ENCODE measurements at regions not wholly inside any gene's neighbourhood (a gene's known extent, or its start where the extent isn't known, plus 50 kb on each side); places are given as distances from the start of the nearest gene placed in this dataset.
"Not testable (repeated sequence)": the region's sequence is repeated elsewhere in the genome, so short reads cannot be mapped to it uniquely, and the experiment has no call there.

GRCh38 chr3:5376761-5377160 is 189.3 kb downstream of the EDEM1 start:
- no peak for TF ChIP-seq CTCF (IDR thresholded peaks at IDR 0.05; ENCODE audit: low read depth, low read length)
- no peak for DNase-seq
- Histone ChIP-seq H3K4me1 (no peaks in the 10 kb centered on the region), H3K4me3 (ENCODE audit: low read depth, low read length) (no peak overlapping the region), H3K36me3 (no peaks in the 10 kb centered on the region), H3K9me3 (no peaks in the 10 kb centered on the region), H3K27me3 (no peaks in the 10 kb centered on the region)

GRCh38 chr3:5379266-5379665 is 191.8 kb downstream of the EDEM1 start:
- not testable (repeated sequence) for H3K4me1 ChIP-seq; H3K4me3 ChIP-seq (ENCODE audit: low read depth, low read length); H3K36me3 ChIP-seq; H3K9me3 ChIP-seq; DNase-seq; H3K27me3 ChIP-seq

- not testable (repeated sequence) for H3K4me3 ChIP-seq (ENCODE audit: low read depth, low read length); H3K36me3 ChIP-seq; H3K9me3 ChIP-seq; H3K27me3 ChIP-seq; DNase-seq; H3K4me1 ChIP-seq
These were observed 196.2 kb downstream of the EDEM1 start for GRCh38 chr3:5383486-5384263.

GRCh38 chr3:5384557-5385236 is 197.2 kb downstream of the EDEM1 start:
- H3K9me3 ChIP-seq, result no peaks in the 10 kb centered on the region
- no peak for DNase-seq
- no peak overlapping the region for H3K4me3 ChIP-seq (ENCODE audit: low read depth, low read length)
- H3K27me3 ChIP-seq, result no peaks in the 10 kb centered on the region
- H3K4me1 ChIP-seq, result no peaks in the 10 kb centered on the region
- TF ChIP-seq CTCF (IDR thresholded peaks at IDR 0.05; ENCODE audit: low read depth, low read length), result no peak
- H3K36me3 ChIP-seq, result no peaks in the 10 kb centered on the region

- no peak overlapping the region for H3K4me3 ChIP-seq (ENCODE audit: low read depth, low read length)
- H3K36me3 ChIP-seq, result no peaks in the 10 kb centered on the region
- no peak for TF ChIP-seq CTCF (IDR thresholded peaks at IDR 0.05; ENCODE audit: low read depth, low read length)
- H3K4me1 ChIP-seq, result no peaks in the 10 kb centered on the region
- H3K27me3 ChIP-seq, result no peaks in the 10 kb centered on the region
- no peaks in the 10 kb centered on the region for H3K9me3 ChIP-seq
- no peak for DNase-seq
These were observed 200.6 kb downstream of the EDEM1 start for GRCh38 chr3:5388091-5388490.

GRCh38 chr3:5389057-5389456 is 201.6 kb downstream of the EDEM1 start:
- DNase-seq, result no peak
- no peak for TF ChIP-seq CTCF (IDR thresholded peaks at IDR 0.05; ENCODE audit: low read depth, low read length)
- no peaks in the 10 kb centered on the region for H3K4me1 ChIP-seq
- H3K27me3 ChIP-seq, result no peaks in the 10 kb centered on the region
- no peaks in the 10 kb centered on the region for H3K36me3 ChIP-seq
- no peaks in the 10 kb centered on the region for H3K9me3 ChIP-seq
- no peak overlapping the region for H3K4me3 ChIP-seq (ENCODE audit: low read depth, low read length)

- Histone ChIP-seq H3K4me3 (ENCODE audit: low read depth, low read length) (no peak overlapping the region), H3K9me3 (no peaks in the 10 kb centered on the region), H3K4me1 (no peaks in the 10 kb centered on the region), H3K36me3 (no peaks in the 10 kb centered on the region), H3K27me3 (no peaks in the 10 kb centered on the region)
- TF ChIP-seq CTCF (IDR thresholded peaks at IDR 0.05; ENCODE audit: low read depth, low read length), result no peak
- DNase-seq, result no peak
These were observed 202.7 kb downstream of the EDEM1 start for GRCh38 chr3:5390221-5390620.
